ENCODE measurements at regions not wholly inside any gene's neighbourhood (a gene's known extent, or its start where the extent isn't known, plus 50 kb on each side); places are given as distances from the start of the nearest gene placed in this dataset.

- no peaks in the 10 kb centered on the region for H3K27me3 ChIP-seq (ENCODE audit: control insufficient read depth in 1 of 2, insufficient read depth in 2 of 2, low read length in 2 of 2)
Observed at GRCh38 chr3:62965311-62965710, 90.1 kb upstream of the CADPS start.

GRCh38 chr3:62968128-62968527 is 92.9 kb upstream of the CADPS start:
- ATAC-seq (ENCODE audit: poor library complexity), result no peak
- H3K4me1 Mint-ChIP-seq (ENCODE audit: low read depth), result no peaks in the 10 kb centered on the region
- intact Hi-C loops (cut with DNase I, micrococcal nuclease), result no loop called here
- Histone ChIP-seq H3K4me3 (ENCODE audit: low read length) (no peak overlapping the region), H3K4me1 (ENCODE audit: insufficient read depth, low read length) (no peaks in the 10 kb centered on the region), H3K27me3 (ENCODE audit: control insufficient read depth in 1 of 2, insufficient read depth in 2 of 2, low read length in 2 of 2) (no peaks in the 10 kb centered on the region), H3K36me3 (ENCODE audit: insufficient read depth, low read length) (no peaks in the 10 kb centered on the region), H3K27ac (ENCODE audit: low read depth in 1 of 2, low read length in 2 of 2) (no peak overlapping the region), H3K9me3 (ENCODE audit: control insufficient read depth in 1 of 2, insufficient read depth in 1 of 2, low read length in 2 of 2) (no peaks in the 10 kb centered on the region)
- H3K36me3 Mint-ChIP-seq (ENCODE audit: low read depth), result no peaks in the 10 kb centered on the region
- H3K4me3 Mint-ChIP-seq, result no peak overlapping the region
- DNase-seq, result no peak
- CTCF ChIA-PET, result no interaction called here
- no peaks in the 10 kb centered on the region for H3K27me3 Mint-ChIP-seq
- POLR2A ChIA-PET, result no interaction called here
- TF ChIP-seq CTCF (IDR thresholded peaks at IDR 0.05), result no peak
- H3K27ac Mint-ChIP-seq, result no peak overlapping the region
- no peaks in the 10 kb centered on the region for H3K9me3 Mint-ChIP-seq

More at GRCh38 chr3:62965311-62965710, 90.1 kb upstream of the CADPS start:
- CTCF ChIA-PET, result no interaction called here
- no peak overlapping the region for H3K4me3 Mint-ChIP-seq
- no peaks in the 10 kb centered on the region for H3K9me3 Mint-ChIP-seq
- no peaks in the 10 kb centered on the region for H3K4me1 ChIP-seq (ENCODE audit: insufficient read depth, low read length)
- H3K27ac ChIP-seq (ENCODE audit: low read depth in 1 of 2, low read length in 2 of 2), result no peak overlapping the region
- no peak overlapping the region for H3K27ac Mint-ChIP-seq
- no peak for ATAC-seq (ENCODE audit: poor library complexity)
- POLR2A ChIA-PET, result no interaction called here
- H3K36me3 Mint-ChIP-seq (ENCODE audit: low read depth), result no peaks in the 10 kb centered on the region
- no peaks in the 10 kb centered on the region for H3K27me3 Mint-ChIP-seq
- no peaks in the 10 kb centered on the region for H3K9me3 ChIP-seq (ENCODE audit: control insufficient read depth in 1 of 2, insufficient read depth in 1 of 2, low read length in 2 of 2)
- H3K4me1 Mint-ChIP-seq (ENCODE audit: low read depth), result no peaks in the 10 kb centered on the region
- TF ChIP-seq CTCF (IDR thresholded peaks at IDR 0.05), result no peak
- H3K4me3 ChIP-seq (ENCODE audit: low read length), result no peak overlapping the region
- intact Hi-C loops (cut with DNase I, micrococcal nuclease), result no loop called here
- DNase-seq, result no peak
- H3K36me3 ChIP-seq (ENCODE audit: insufficient read depth, low read length), result no peaks in the 10 kb centered on the region

GRCh38 chr3:62970648-62971047 is 95.4 kb upstream of the CADPS start:
- DNase-seq (no peak), ATAC-seq (ENCODE audit: poor library complexity) (no peak)
- Mint-ChIP-seq H3K9me3 (no peaks in the 10 kb centered on the region), H3K27ac (no peak overlapping the region), H3K4me1 (ENCODE audit: low read depth) (no peaks in the 10 kb centered on the region), H3K27me3 (no peaks in the 10 kb centered on the region), H3K4me3 (no peak overlapping the region), H3K36me3 (ENCODE audit: low read depth) (no peaks in the 10 kb centered on the region)
- no peak overlapping the region for H3K27ac ChIP-seq (ENCODE audit: low read depth in 1 of 2, low read length in 2 of 2)
- no peaks in the 10 kb centered on the region for H3K27me3 ChIP-seq (ENCODE audit: control insufficient read depth in 1 of 2, insufficient read depth in 2 of 2, low read length in 2 of 2)
- H3K36me3 ChIP-seq (ENCODE audit: insufficient read depth, low read length), result no peaks in the 10 kb centered on the region
- no peaks in the 10 kb centered on the region for H3K9me3 ChIP-seq (ENCODE audit: control insufficient read depth in 1 of 2, insufficient read depth in 1 of 2, low read length in 2 of 2)
- POLR2A ChIA-PET, result no interaction called here
- H3K4me3 ChIP-seq (ENCODE audit: low read length), result no peak overlapping the region
- CTCF ChIA-PET, result interaction anchor here (0.7 kb wide), 1 partner anchor 223 kb away, joined by 3 read pairs; no protein-coding TSS in a partner anchor
- no peak for TF ChIP-seq CTCF (IDR thresholded peaks at IDR 0.05)
- intact Hi-C loops (cut with DNase I, micrococcal nuclease), result no loop called here
- H3K4me1 ChIP-seq (ENCODE audit: insufficient read depth, low read length), result no peaks in the 10 kb centered on the region
